GM13976 (cell line): ENCODE measurements at regions not wholly inside any gene's neighbourhood (a gene's known extent, or its start where the extent isn't known, plus 50 kb on each side); places are given as distances from the start of the nearest gene placed in this dataset.
"Not testable (repeated sequence)": the region's sequence is repeated elsewhere in the genome, so short reads cannot be mapped to it uniquely, and the experiment has no call there.

Experiments
- DNase-seq: peaks from one replicate; pipeline ENCODE4 v3.0.0; 2012; ENCODE audit warnings: low spot score
- in situ Hi-C: fragments of 300-500 bp; cut with MboI; formaldehyde crosslinking; loops from one replicate; pipeline ENCODE4 v1.12.0; 2022; ENCODE audit warnings: low sequenced_read_pairs, mixed read lengths, inconsistent platforms; ENCODE audit not compliant: unreplicated experiment
- TF ChIP-seq, protein P1 (sequence below): IDR thresholded peaks from 2 replicates; pipeline ENCODE4 v1.5.1; 2012; ENCODE audit warnings: borderline replicate concordance, mild to moderate bottlenecking; ENCODE audit not compliant: insufficient read depth; ENCODE audit errors: extremely low read depth, missing control alignments, control extremely low read depth

DNA sequence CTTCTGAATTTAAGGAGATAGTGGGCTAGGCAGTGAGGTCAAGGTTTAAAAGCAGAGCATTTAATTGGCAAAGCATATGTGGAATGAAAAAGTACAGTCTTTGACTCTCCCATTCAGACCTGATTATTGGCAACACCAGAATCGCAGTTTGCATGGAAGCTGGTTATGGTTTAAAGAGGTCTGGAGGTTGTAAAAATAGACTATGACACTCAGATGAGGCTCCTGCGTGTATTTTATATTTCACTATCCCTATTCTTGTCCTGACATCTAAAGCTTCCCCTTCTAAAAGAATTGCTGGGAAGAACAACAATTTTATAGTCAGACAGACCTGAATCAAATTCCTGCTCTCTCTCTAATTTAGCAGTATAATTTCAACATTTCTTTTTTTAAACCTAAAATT is 302.9 kb downstream of the PCDH7 start:
- TF ChIP-seq, protein P1, sequence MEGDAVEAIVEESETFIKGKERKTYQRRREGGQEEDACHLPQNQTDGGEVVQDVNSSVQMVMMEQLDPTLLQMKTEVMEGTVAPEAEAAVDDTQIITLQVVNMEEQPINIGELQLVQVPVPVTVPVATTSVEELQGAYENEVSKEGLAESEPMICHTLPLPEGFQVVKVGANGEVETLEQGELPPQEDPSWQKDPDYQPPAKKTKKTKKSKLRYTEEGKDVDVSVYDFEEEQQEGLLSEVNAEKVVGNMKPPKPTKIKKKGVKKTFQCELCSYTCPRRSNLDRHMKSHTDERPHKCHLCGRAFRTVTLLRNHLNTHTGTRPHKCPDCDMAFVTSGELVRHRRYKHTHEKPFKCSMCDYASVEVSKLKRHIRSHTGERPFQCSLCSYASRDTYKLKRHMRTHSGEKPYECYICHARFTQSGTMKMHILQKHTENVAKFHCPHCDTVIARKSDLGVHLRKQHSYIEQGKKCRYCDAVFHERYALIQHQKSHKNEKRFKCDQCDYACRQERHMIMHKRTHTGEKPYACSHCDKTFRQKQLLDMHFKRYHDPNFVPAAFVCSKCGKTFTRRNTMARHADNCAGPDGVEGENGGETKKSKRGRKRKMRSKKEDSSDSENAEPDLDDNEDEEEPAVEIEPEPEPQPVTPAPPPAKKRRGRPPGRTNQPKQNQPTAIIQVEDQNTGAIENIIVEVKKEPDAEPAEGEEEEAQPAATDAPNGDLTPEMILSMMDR: no peak
- in situ Hi-C loops: no loop called here
- DNase-seq: no peak

DNA sequence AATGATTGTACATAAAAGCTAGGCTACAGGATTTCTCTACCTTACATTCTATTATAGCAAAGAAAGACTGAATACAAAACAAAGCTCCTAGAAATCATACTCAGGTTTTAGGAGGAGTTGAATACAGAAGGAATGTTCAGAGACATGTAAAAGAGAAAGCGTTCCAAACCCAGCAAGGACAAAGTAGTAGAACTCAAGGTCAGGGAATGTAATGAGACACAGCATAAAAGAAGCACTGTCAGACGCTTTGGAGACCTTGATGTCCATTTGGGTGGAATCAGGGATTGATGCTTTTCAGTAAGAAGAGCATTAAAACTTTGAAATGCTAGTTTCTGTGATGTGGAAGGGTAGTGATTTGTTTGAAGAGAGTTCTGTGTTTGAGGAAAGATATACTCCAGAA is 303.6 kb downstream of the PCDH7 start:
- DNase-seq: no peak
- TF ChIP-seq, protein P1: no peak
- in situ Hi-C loops: no loop called here

DNA sequence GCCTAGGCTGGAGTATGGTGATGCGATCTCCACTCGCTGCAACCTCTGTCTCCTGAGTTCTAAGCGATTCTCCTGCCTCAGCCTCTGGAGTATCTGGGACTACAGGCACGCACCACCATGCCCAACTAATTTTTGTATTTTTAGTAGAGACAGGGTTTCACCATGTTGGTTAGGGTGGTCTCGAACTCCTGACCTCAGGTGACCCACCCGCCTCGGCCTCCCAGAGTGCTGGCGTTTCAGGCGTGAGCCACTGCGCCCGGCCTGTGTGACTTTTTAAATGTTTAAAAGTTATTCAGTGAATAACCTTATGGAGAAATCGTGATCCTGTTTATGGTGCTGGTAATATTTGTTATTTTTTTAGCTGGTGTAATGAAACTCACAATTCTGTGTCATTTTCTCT is 304.6 kb downstream of the PCDH7 start:
- in situ Hi-C loops, DNase-seq: not testable (repeated sequence)

DNA sequence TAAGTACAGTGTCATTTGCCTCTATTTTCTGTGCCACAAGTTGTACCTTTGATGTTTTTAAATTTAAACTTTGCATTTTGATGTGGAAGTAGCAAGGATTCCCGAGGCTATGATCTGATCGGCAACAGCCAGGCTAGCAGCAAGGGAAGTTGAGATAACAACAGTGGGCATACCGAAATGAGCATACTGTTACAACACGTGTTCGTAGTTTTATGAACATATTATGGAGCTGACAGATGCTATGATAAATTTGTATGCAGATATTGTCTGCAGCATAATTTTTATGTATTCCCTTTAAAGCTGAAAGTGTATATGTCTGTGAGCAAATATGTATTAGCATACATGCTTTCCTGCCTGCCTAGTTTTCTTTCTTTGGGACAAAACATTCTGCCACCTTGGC is 306.1 kb downstream of the PCDH7 start:
- in situ Hi-C loops: no loop called here
- TF ChIP-seq, protein P1: no peak

DNA sequence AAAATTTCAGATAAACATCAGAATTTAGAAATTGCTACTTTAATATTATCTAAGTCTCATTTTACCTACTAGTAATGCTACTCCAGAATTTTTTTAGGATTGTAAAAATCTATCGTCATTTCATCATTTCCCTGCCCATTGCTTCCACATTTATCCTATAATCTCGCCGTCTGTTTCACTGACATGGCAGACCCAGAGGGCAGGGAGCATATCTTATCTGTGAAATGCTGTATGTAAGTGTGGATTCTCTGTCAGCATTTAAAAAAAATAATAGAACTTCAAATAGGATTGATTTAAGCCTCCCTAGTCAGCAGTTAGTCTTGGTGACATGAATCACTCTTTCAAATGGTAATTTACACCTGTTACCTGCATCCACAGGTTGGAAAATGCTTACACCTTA is 314.4 kb downstream of the PCDH7 start:
- no peak for DNase-seq
- in situ Hi-C loops: no loop called here
- TF ChIP-seq, protein P1: no peak

More for the DNA sequence above, 306.1 kb downstream of the PCDH7 start:
- no peak for DNase-seq

DNA sequence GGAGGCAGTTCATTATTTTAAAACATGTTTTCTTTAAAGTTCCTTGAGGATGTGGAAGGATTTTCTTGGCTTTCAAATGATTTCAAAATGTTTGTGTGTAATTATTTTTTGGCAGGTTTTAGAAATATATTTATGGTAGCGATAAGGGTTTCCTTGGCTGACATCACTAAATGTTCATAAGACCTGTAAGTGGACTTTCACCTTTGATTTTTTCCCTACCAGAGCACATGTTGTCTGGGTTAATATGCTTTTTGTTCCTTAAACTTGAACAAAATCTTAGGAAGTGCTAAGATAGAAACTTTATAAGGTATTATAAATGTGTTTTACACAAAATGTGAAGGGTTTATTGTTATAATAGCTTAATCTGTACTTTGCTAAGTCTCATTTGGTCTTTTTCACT is 315.6 kb downstream of the PCDH7 start:
- DNase-seq: no peak
- TF ChIP-seq, protein P1: no peak

DNA sequence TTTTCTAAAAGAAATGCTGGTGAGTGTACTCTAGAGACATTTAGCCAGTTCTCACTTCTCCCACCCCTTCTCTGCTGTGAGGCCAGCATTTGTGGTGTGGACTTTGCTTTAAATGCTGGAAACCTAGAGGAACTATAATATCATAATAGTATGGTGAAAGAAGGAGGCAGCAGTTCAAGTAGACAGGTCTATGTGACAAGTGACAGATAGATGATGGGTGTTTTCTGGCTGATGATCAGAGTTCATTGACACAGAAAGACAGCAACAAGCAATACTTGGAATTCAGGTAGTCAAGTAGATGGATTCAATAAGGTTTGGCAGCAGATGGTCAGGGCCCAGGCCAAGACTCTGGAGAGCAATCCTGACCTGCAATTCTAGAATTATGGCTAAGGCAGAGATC is 317.5 kb downstream of the PCDH7 start:
- no peak for DNase-seq
- TF ChIP-seq, protein P1: no peak
- in situ Hi-C loops: no loop called here

More for the DNA sequence above, 315.6 kb downstream of the PCDH7 start:
- in situ Hi-C loops: no loop called here
